ENCODE measurements at regions not wholly inside any gene's neighbourhood (a gene's known extent, or its start where the extent isn't known, plus 50 kb on each side); places are given as distances from the start of the nearest gene placed in this dataset.

DNA sequence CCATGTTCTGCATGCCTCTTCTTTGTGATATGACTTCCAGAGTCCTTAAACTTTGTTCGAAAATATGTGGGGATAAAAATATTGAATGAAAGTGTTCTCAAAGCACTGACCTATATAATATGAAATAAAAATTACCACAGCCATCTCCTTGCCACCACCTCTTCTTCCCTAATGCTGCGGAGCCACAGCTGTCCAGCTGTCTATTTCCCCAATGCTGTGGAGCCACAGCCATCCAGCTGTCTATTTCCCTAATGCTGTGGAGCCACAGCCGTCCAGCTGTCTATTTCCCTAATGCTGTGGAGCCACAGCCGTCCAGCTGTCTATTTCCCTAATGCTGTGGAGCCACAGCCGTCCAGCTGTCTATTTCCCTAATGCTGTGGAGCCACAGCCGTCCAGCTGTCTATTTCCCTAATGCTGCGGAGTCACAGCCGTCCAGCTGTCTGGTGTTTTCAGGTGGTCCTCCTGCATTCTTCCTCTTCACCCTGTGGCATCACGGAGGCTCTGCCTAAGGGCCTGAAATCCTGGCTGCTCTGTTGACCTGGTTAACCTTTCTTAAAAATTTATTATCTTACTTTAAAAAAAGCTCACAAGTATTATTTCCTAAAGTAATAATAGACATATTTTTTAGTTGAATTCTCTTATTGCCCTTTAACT, 266.1 kb upstream of the MEX3C start:
- TF ChIP-seq, protein P1, sequence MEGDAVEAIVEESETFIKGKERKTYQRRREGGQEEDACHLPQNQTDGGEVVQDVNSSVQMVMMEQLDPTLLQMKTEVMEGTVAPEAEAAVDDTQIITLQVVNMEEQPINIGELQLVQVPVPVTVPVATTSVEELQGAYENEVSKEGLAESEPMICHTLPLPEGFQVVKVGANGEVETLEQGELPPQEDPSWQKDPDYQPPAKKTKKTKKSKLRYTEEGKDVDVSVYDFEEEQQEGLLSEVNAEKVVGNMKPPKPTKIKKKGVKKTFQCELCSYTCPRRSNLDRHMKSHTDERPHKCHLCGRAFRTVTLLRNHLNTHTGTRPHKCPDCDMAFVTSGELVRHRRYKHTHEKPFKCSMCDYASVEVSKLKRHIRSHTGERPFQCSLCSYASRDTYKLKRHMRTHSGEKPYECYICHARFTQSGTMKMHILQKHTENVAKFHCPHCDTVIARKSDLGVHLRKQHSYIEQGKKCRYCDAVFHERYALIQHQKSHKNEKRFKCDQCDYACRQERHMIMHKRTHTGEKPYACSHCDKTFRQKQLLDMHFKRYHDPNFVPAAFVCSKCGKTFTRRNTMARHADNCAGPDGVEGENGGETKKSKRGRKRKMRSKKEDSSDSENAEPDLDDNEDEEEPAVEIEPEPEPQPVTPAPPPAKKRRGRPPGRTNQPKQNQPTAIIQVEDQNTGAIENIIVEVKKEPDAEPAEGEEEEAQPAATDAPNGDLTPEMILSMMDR (IDR thresholded peaks at IDR 0.05; ENCODE audit: insufficient read depth, low read length): no peak
- TF ChIP-seq POLR2AphosphoS5 (IDR thresholded peaks at IDR 0.05; ENCODE audit: low read depth) (no peak), GABPA (IDR thresholded peaks at IDR 0.05; ENCODE audit: low read depth) (no peak)
- TF ChIP-seq, protein P2, sequence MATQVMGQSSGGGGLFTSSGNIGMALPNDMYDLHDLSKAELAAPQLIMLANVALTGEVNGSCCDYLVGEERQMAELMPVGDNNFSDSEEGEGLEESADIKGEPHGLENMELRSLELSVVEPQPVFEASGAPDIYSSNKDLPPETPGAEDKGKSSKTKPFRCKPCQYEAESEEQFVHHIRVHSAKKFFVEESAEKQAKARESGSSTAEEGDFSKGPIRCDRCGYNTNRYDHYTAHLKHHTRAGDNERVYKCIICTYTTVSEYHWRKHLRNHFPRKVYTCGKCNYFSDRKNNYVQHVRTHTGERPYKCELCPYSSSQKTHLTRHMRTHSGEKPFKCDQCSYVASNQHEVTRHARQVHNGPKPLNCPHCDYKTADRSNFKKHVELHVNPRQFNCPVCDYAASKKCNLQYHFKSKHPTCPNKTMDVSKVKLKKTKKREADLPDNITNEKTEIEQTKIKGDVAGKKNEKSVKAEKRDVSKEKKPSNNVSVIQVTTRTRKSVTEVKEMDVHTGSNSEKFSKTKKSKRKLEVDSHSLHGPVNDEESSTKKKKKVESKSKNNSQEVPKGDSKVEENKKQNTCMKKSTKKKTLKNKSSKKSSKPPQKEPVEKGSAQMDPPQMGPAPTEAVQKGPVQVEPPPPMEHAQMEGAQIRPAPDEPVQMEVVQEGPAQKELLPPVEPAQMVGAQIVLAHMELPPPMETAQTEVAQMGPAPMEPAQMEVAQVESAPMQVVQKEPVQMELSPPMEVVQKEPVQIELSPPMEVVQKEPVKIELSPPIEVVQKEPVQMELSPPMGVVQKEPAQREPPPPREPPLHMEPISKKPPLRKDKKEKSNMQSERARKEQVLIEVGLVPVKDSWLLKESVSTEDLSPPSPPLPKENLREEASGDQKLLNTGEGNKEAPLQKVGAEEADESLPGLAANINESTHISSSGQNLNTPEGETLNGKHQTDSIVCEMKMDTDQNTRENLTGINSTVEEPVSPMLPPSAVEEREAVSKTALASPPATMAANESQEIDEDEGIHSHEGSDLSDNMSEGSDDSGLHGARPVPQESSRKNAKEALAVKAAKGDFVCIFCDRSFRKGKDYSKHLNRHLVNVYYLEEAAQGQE (IDR thresholded peaks at IDR 0.05; ENCODE audit: insufficient replicate concordance, low read depth): no peak

Measured in HL-60 (cell line).